ENCODE measurements at regions not wholly inside any gene's neighbourhood (a gene's known extent, or its start where the extent isn't known, plus 50 kb on each side); places are given as distances from the start of the nearest gene placed in this dataset.

DNA sequence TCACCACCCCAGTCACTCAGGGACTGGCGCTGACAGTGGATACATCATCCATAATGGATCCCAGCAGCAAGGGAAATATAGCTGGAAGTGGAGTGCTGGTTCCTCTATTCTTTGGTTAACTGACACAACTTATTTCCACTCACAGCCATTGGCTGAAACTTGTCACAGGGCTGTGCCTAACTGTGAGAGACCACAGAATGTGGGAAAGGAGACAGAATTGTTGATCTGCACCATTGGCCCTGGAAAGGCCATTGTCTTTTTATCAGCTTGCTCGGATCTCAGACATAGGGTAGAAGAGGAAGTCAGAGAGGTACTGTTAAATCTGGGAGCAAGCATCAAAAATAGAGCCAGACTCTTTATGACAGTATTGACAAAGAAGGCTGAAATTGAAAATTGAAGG, 451.3 kb downstream of the AJAP1 start:
- no peak for DNase-seq

DNA sequence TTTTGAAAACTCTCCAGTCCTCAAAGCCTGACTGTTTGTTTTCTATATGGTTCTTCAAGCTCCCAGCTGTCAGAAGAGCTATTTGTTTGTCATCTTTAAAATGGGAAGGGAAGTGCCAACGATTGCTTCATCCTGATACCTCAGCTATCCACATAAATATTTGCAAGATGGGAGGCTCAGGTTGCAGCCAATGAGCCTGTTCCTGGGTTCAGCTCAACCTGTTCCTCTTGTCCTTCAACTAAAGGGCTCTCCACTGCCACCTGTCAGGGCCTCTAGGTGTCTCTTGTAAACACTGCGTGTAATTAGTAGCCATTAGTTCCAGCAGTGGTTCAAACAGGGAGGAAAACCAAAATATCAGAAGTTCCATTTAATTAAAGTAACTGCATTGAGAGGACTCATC, 445.1 kb downstream of the AJAP1 start:
- DNase-seq, result no peak

DNA sequence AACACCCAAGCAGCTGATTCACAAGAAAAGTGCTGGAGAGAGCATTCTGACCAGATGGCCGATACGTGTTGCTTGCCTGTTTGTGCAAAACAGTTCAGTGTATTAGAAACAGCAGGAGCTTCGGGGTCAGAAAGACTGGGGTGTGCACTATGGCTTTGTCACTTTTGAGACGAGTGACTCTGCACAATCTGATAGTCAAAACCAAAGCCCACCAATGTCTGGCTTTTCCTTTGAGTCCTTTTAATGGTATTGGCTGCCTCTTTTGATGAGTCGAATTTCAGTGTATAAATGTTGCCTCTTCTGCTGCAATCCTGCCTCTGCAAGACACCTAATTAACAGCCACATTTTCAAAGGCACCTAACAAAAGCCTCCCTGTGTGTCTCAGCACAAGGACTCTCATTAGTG, 444.6 kb downstream of the AJAP1 start:
- no peak for DNase-seq

DNA sequence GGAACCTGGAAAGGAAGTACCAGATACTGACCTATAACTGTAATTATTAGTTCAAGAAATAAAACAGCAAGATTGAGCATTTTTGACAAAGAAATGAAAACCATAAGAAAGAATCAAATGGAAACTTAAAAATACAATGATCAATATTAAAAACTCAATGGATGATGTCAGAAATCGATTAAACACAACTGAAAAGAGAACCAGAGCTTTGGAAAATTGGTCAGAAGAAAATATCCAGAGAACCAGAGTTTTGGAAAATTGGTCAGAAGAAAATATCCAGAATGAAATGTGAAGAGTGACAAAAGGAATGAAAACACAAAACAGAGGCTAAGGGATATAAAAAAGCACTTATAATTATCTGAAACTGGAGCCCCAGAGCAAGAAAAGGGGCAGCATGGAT, 438.6 kb downstream of the AJAP1 start:
- DNase-seq, result no peak

DNA sequence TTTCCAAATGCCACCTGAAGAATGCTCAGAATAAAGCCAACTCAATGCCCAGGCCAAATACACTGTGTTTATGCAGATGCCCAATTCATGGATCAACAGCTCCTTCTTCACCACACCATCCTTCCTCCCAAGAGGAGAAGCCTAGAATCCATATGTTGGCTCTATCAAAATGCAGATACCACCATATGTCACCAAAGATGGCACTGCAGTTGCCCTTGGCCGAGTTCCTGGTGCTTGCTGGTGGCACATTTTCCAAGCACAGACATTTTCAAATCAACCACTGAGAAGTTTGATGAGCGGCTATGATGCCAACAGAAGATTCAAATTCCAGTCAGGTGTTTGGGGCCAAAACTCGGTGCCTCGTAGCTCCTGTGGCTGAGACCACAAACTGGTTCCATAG, 430.3 kb downstream of the AJAP1 start:
- no peak for DNase-seq

DNA sequence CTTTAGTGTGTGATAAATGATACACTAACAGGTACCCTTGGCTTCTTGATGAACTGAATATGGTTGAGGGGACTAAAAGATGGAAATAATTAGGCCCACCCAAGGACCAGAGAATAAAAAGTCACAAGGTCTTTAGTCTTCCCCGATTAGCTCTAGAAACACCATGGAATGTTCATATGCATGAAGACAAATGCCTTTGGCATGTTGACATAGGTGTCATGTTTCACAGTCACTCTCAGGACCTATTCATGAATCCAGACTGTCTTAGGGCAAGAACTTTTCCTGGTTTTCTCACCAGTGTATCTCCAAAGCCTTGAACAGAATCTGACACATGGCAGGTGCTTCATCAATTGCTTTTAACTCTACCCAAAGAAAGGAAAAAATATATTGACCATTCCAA, 412.8 kb downstream of the AJAP1 start:
- DNase-seq, result no peak

DNA sequence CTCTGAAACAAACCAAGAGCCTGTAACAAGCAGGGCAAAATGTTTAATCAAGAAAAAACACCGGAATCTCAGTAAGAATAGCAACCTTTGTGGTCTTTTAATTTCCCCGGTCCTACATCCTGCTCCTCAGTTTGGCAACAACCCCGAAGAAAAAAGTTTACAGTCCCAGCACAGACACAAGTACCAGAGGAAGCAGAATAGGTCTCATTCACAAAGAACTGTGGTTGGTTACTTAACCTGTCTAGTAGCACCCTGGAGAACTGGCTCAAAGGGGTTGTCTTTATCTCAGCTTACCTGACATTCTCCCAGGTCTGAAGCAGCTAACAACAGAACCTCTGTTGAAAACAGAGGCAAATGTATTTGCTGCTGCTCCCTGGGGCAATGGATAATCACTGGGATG, 399.3 kb downstream of the AJAP1 start:
- no peak for DNase-seq

DNA sequence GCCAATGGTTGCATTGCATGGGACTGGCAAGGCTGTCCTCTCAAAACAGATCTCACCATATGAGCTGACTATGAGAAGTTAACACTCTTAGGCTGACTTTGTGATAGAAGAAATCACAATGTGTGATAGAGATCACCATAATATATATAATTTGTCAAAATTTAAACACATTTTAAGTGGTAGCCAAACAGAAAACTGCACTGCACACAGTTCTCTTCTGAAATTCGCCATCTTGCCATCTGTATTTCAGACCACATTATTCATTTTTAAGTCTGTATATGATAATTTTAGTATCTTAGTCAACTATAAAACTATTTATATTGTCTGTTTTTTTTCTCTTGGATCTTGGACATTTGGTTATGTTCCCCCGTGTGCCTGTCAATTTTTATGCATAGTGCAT, 374.7 kb downstream of the AJAP1 start:
- DNase-seq, result no peak

DNA sequence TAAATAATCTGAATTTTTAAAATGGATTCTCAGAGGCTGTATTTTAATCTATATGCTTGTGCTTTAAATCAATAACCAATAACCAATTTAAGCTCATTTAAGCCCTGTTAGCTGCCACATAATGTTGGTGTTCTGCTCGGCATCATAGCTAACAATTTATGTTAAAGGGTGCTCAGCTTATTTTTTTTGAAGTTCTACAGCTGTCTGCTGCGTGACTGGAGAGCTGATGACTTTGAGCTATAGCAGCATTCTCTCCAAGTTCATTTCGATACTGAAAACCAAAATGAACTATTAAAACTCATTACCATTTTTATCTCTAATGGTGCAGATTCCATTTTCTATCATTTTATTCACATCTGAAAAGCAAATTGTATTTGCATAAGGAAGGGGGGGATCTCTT, 357.8 kb downstream of the AJAP1 start:
- no peak for DNase-seq

DNA sequence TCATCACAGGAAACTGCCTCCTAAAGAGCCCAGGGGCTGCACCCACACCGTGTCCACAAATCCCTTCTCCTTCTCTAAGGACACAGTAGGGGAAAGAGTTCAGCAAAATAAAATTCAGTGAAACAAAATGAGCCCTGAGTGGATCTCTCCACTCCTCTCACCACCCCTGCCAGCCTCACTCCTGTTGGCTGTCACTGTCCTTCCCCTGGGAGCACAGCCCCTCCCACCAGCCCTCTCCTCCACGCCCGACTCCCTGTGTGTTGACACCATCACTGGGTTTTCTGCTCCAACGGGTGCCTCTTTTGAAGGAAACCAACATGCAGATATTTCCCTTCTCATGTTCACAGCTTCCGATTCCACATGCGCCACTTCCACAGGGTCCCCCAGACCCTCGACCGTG, 356.2 kb downstream of the AJAP1 start:
- DNase-seq, result no peak

DNA sequence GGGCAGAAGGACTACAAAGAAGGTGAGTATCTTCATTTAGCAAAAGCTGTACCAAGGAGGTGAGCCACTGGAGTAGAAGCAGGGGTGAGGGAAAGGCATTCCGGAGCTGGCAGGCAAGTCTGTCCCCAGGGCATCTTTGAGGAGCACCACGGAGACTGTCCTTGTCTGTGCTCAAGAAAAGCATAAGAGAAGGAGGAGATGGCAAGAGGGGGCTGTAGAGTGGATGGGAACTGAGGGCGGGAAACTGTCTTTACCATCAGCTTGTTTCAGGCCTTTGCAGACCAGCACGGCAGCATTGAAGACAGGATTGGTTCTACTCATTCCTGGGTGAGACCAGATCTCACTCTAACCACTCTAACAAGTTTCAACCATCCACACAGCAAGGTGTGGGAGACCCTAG, 355.8 kb downstream of the AJAP1 start:
- DNase-seq, result no peak

DNA sequence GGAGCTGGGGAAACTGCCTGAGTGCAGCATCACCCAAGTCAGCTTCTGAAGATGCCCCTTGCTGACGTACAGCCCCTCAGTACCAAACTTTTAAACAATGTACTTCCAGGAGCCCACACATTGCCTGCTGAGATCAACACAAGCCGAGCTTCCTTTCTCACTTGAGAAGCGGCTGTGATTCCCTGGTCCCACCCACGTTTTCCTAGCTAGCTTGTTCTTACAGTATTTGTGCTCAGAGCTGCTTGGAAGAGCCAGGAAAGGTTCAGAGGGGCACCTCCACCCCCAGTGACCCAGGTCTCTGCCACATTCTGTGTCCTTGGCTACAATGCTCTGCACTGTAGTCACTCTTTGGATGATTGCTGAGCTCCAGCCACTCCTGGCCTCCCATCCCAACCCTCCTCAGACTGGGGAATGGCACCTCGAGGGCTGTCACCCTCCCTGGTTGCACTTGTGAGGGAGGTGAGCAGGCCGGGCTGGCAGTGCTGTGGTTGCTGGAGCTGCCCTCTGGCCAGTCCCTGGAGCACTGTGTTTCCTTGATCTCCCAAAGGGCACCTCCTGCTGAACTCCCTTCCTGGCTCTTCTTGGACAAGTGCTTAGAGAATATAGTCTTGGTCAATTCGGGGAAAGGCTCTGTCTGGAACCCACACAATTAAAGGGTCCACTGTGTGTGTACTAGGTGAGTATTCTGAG, 355.1 kb downstream of the AJAP1 start:
- DNase-seq, result no peak

DNA sequence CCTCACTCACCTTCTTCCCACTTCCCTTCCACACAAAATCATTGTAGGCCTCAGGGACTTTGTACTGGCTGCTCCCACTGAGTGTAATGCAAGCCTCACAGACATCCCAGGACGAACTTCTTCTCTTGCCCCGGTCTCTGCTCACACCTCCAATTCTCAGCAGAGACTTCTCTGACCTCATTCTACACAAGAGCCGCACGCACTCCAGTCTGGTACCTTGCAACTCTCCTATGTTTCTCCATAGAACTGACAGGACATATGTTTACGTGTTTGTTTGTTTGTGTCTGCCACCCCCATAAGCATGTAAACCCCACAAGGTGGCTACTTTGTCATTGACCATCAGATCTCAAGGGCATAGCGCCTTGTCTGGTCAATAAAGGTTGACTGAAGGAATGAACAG, 350.8 kb downstream of the AJAP1 start:
- DNase-seq, result no peak

DNA sequence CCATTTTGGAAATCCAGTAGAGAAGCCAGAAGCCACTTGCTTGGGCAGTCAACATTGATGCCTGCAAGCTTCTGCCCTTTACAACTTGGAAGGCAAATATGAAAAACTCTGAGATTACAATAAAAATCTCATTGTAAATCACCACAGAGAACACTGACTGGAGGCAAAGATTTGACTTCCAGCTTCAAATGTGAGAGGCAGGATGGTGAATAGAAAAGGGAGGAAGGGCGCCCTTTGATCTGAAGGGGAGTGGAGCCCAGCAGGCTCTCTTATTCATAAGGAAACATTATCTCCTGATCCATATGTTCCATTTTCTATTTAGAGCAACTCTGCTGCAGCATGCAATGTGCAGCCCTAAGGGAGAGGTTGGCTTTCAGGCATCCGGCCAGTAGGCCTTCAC, 348.3 kb downstream of the AJAP1 start:
- DNase-seq, result no peak

DNA sequence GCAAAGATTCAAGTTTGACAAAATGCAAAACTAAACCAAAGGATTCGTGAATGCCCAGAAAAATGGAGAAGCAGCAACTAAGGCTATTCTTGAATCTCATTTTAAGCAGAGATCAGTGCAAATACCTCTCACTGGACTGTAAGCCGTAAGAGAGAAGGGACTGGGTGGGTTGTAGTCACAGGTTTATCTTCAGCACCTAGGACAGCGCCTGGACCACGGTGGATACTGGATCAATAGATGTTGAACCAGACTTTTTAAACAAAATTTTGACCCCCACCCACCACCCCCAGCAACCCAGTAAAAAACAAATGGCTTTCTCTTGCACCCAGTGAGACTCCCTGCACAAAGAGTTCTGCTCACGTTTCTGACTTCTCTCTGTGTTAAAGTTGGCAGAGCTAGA, 347.1 kb downstream of the AJAP1 start:
- DNase-seq, result no peak

DNA sequence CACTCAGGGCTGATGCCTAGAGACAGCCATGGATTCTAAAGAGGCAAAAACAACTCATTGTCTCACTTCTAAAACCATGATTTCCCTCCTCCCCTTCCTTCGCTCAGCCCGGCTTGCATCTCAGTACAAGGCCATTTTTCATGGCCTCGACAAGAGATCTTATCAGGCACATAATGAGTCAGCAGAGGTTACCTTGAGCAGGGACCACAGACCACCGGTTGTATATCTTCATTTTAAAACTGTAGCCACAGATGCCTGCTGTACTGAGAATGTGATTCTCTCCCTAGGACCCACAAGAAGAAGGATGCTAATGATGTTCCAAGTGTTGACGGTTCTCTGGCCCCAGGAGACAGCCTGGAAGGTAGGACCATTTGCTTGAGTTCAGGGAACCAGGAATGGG, 331.9 kb downstream of the AJAP1 start:
- DNase-seq, result no peak

DNA sequence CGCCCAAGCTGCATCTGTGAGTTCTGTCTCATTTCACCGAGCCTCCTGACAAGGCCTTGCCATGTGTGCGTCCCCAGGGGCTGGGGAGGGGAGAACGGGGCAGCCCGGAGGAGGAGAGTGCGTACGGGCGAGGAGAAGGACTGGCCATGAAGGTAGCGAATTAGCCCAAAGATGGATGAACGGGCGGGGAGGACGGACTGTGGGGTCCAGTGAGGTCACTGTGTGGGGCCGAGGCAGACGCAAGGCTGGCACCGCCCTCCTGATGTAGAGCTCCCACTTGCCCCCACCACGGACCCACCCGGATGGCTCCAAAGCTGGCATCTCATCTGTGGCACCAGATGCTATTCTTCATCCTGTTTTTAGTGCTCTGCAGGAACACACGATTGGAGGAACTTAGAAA, 330.4 kb downstream of the AJAP1 start:
- no peak for DNase-seq

DNA sequence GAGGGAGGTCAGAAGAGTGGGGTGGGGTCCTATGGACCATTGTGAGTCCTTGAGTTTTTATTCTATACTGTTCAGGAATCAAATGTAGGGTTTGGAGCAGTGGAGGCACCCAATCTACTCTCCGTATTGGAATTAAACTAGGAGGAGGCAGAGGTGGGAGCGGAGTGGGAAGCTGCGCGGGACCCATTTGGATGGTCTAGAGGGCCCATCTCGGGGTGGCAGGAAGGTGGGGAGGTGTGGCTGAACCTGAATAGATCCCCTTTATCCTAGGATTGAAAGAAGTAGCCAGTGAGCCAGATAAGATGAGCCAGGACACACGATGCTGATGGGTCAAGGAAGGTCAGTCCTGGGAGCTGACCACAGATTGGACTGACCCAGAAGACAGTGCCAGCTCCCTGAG, 325.8 kb downstream of the AJAP1 start:
- DNase-seq, result no peak

DNA sequence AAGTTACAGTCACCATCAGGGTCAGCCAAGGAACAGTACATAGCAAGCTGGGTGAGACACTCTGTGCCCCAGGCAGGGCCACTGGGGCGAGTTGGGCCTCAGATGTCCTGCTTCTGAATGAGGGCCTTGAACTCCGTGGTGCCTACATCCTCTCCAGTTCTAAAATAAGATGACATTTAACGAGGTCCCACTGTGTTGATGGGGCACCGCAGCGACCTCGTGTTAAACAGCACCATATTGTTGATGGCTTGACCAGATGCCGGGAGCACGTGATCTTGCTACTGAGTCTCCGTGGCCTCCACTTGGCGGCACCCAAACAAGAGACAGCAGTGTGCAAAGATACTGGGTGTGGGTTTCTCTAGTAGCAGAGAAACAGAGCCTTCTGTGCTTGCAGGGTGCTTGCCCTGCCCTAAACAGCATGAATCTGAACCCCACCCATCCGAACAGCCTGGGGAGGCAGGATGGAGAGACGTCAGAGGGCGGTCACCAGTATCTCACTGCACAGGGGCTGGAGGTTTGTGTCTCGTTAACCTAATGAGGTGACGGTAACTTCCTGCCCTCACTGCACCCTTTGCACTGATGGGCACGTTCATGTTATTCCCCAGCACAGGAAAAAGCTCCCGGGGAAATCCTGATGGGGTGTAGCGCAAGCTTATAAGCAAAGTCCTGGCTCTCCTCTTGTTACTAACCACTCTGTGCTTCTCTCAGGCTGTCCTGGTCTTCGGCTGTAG, 324.4 kb downstream of the AJAP1 start:
- DNase-seq, result no peak

DNA sequence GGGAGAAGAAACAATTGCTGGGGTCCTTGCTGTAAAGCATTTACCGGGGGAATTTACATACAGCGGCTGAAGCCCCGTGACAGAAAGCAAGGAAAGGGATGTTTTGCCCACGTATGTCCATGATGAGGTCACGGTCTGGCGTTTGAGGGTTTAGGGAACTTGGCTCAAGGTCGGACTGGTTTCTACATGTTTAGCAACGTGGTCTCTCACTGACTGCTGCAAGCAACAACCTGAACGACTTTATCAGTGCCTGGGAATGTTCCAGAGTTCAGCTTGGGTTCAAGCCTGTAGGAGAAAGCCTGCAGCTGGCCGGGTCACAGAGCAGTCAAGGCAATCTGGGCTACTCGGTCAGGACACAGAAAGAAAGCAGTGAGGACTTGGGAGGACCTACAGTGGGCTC, 323.3 kb downstream of the AJAP1 start:
- DNase-seq, result no peak

DNA sequence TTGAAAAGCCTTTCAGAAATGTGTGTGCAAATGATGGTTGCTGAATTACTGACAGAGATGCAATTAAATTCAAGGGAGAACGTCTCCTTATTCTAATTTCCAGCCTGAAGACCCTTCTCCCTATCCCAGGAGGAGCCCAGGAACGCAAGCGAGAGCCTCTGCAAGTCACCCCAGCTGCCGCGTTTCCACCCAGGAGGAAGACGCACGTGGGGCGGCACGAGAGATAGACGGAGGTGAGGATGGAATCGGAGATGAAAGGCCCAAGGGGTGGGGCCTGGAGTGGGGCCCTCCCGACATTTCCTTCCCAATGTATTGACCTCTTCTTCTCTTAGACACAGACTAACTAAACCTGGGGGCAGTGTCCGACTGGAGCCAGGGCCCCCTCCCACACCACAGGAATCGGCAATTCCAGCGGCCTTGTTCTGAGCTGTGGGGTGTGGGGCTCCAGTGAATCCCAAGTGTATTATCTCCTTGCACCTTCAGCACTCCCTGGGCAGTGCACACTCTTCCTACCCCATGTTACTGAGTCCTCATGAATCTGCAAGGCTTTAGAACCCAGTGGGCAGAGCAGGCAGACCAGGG, 322.5 kb downstream of the AJAP1 start:
- no peak for DNase-seq

DNA sequence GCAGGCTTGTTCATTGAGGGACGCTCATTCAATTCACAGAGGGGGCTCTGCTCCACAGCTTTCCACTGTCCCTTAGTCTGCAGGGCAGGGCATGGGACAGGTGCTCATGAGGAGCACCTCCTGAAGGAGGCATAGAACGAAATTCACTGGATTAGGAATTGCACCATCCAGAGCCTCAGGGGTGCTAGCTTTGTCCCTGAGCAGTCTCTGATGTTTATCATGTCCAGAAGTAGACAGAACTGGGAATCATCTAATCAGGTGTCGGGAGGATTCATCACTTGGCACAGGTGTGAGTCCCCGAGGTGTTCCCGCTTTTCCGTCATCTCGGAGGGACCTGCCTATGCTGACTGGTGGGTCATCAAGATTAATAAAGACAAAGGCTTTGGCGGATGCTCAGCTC, 321.4 kb downstream of the AJAP1 start:
- DNase-seq, result no peak

DNA sequence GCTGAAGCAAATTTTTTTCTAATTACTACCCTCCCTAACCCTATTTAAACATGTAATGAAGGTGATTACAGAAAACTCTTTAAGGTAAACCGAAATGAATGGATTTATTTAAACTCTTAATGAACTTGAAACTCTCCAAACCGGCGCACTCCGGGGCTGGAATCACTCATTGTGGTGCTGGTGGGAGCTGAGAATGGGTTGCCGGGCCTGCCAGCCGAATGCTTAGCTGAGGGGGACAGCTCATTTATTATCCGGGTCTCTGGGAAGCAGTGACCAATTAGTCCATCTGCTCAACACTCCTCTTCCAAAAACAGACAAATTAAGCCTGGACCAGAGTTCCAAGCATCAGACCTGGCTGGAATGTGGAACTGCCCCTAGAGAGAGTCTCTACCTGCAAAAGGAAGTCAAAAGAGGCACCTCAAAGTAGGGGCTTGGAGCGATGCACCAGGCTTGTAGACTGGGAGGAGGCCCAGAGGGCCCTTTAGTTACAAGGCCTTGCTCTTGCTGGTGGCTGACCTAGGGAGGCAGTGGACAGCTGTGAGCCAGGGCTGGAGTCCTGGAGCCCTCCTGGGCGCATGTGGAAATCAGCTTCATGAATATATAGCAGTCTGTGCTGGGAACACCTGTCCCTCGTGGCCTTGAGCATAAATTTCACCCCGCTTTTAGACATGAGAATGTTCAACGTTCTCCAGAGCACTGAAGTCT, 320.7 kb downstream of the AJAP1 start:
- DNase-seq, result no peak

DNA sequence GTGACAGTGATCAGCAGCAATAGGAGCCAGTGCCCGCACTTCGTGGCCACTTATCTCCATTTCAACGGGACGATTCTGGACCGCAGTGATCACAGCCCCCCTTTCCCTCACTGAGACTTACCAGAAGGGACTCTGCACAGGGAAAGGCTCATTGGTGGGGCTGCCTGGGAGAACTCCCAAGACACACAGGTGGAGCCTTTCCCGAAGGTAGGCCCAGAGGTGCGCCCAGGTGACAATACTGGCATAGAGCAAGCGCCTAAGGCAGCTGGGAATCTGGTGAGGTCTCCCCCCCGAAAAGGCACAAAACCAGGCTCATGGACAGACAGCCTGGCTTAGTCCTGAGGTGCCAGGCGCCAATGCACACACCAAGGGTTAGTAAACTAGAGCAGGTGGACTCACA, 318.9 kb downstream of the AJAP1 start:
- DNase-seq, result no peak

Data from NCI-H1694 treated with DMSO at 0.1 percent for 48 hours (cell line).